GM21528 (cell line): ENCODE measurements at regions not wholly inside any gene's neighbourhood (a gene's known extent, or its start where the extent isn't known, plus 50 kb on each side); places are given as distances from the start of the nearest gene placed in this dataset.

Source experiments
- ATAC-seq: cut with Tn5 transposase; IDR thresholded peaks from one replicate; pipeline ENCODE4 v1.9.1; 2021; ENCODE audit warnings: mild to moderate bottlenecking, moderate library complexity; ENCODE audit not compliant: unreplicated experiment, low FRiP score

- peak; percentile 97 for ATAC-seq
Observed at GRCh38 chr16:66315210-66315825, 51.2 kb upstream of the CDH5 start.

- no peak for ATAC-seq
Observed at GRCh38 chr16:66311306-66311705, 55.2 kb upstream of the CDH5 start.

GRCh38 chr16:66309215-66309807 lies 57.2 kb upstream of the CDH5 start:
- no peak for ATAC-seq

GRCh38 chr16:66308096-66308495 lies 58.4 kb upstream of the CDH5 start:
- no peak for ATAC-seq

GRCh38 chr16:66306366-66307150 lies 59.9 kb upstream of the CDH5 start:
- no peak for ATAC-seq

GRCh38 chr16:66304961-66305360 lies 61.5 kb upstream of the CDH5 start:
- no peak for ATAC-seq

GRCh38 chr16:66304151-66304550 lies 62.3 kb upstream of the CDH5 start:
- no peak for ATAC-seq

- ATAC-seq, result no peak
Observed at GRCh38 chr16:66300501-66300900, 66.0 kb upstream of the CDH5 start.

- ATAC-seq, result no peak
Observed at GRCh38 chr16:66300037-66300436, 66.5 kb upstream of the CDH5 start.

GRCh38 chr16:66299349-66299748 lies 67.1 kb upstream of the CDH5 start:
- ATAC-seq, result no peak

- ATAC-seq, result no peak
Observed at GRCh38 chr16:66298571-66299120, 67.8 kb upstream of the CDH5 start.

- no peak for ATAC-seq
Observed at GRCh38 chr16:66298006-66298405, 68.5 kb upstream of the CDH5 start.

GRCh38 chr16:66296591-66296990 lies 69.9 kb upstream of the CDH5 start:
- no peak for ATAC-seq

- ATAC-seq, result no peak
Observed at GRCh38 chr16:66295761-66296546, 70.5 kb upstream of the CDH5 start.

- ATAC-seq, result no peak
Observed at GRCh38 chr16:66295213-66295612, 71.3 kb upstream of the CDH5 start.

GRCh38 chr16:66294507-66294906 lies 72.0 kb upstream of the CDH5 start:
- ATAC-seq, result no peak

- no peak for ATAC-seq
Observed at GRCh38 chr16:66293932-66294331, 72.6 kb upstream of the CDH5 start.

- no peak for ATAC-seq
Observed at GRCh38 chr16:66293207-66293735, 73.2 kb upstream of the CDH5 start.

- ATAC-seq, result no peak
Observed at GRCh38 chr16:66292241-66292935, 74.1 kb upstream of the CDH5 start.

GRCh38 chr16:66291833-66292232 lies 74.7 kb upstream of the CDH5 start:
- ATAC-seq, result no peak
